ENCODE measurements at regions not wholly inside any gene's neighbourhood (a gene's known extent, or its start where the extent isn't known, plus 50 kb on each side); places are given as distances from the start of the nearest gene placed in this dataset.

- Histone ChIP-seq H3K4me1 (ENCODE audit: insufficient read depth, insufficient read length) (no peaks in the 10 kb centered on the region), H3K27me3 (ENCODE audit: insufficient read depth, insufficient read length) (no peaks in the 10 kb centered on the region), H3K4me3 (ENCODE audit: insufficient read length, low read depth) (no peak overlapping the region), H3K9ac (ENCODE audit: insufficient read length, low read depth) (no peak overlapping the region), H3K36me3 (ENCODE audit: insufficient read depth, insufficient read length, low read length) (no peaks in the 10 kb centered on the region), H3K9me3 (ENCODE audit: insufficient read depth, low read length) (no peaks in the 10 kb centered on the region)
- TF ChIP-seq SUZ12 (IDR thresholded peaks at IDR 0.05; ENCODE audit: extremely low read depth, insufficient read depth, insufficient read length) (no peak), ZNF274 (IDR thresholded peaks at IDR 0.05; ENCODE audit: low read depth, low read length) (no peak), YY1 (IDR thresholded peaks at IDR 0.05; ENCODE audit: insufficient read depth, insufficient read length) (no peak)
- DNase-seq (ENCODE audit: low read depth, low spot score) = no peak
These were observed 591.2 kb downstream of the RNF144A start for GRCh38 chr2:7508296-7508943.

GRCh38 chr2:7510353-7510752, 593.1 kb downstream of the RNF144A start:
- TF ChIP-seq YY1 (IDR thresholded peaks at IDR 0.05; ENCODE audit: insufficient read depth, insufficient read length) = no peak
- no peak for TF ChIP-seq SUZ12 (IDR thresholded peaks at IDR 0.05; ENCODE audit: extremely low read depth, insufficient read depth, insufficient read length)
- TF ChIP-seq ZNF274 (IDR thresholded peaks at IDR 0.05; ENCODE audit: low read depth, low read length) = no peak
- H3K4me1 ChIP-seq (ENCODE audit: insufficient read depth, insufficient read length) = no peaks in the 10 kb centered on the region
- no peak overlapping the region for H3K9ac ChIP-seq (ENCODE audit: insufficient read length, low read depth)
- H3K36me3 ChIP-seq (ENCODE audit: insufficient read depth, insufficient read length, low read length) = no peaks in the 10 kb centered on the region
- no peak overlapping the region for H3K4me3 ChIP-seq (ENCODE audit: insufficient read length, low read depth)
- no peaks in the 10 kb centered on the region for H3K27me3 ChIP-seq (ENCODE audit: insufficient read depth, insufficient read length)
- DNase-seq (ENCODE audit: low read depth, low spot score) = no peak
- H3K9me3 ChIP-seq (ENCODE audit: insufficient read depth, low read length) = no peaks in the 10 kb centered on the region

- no peak for TF ChIP-seq ZNF274 (IDR thresholded peaks at IDR 0.05; ENCODE audit: low read depth, low read length)
- no peak for TF ChIP-seq SUZ12 (IDR thresholded peaks at IDR 0.05; ENCODE audit: extremely low read depth, insufficient read depth, insufficient read length)
- no peak for TF ChIP-seq YY1 (IDR thresholded peaks at IDR 0.05; ENCODE audit: insufficient read depth, insufficient read length)
- no peaks in the 10 kb centered on the region for H3K4me1 ChIP-seq (ENCODE audit: insufficient read depth, insufficient read length)
- no peak overlapping the region for H3K4me3 ChIP-seq (ENCODE audit: insufficient read length, low read depth)
- H3K9ac ChIP-seq (ENCODE audit: insufficient read length, low read depth) = no peak overlapping the region
- H3K27me3 ChIP-seq (ENCODE audit: insufficient read depth, insufficient read length) = no peaks in the 10 kb centered on the region
- no peak for DNase-seq (ENCODE audit: low read depth, low spot score)
- no peaks in the 10 kb centered on the region for H3K9me3 ChIP-seq (ENCODE audit: insufficient read depth, low read length)
- no peaks in the 10 kb centered on the region for H3K36me3 ChIP-seq (ENCODE audit: insufficient read depth, insufficient read length, low read length)
These were observed 596.6 kb downstream of the RNF144A start for GRCh38 chr2:7513834-7514233.

GRCh38 chr2:7515327-7515726, 598.1 kb downstream of the RNF144A start:
- Histone ChIP-seq H3K27me3 (ENCODE audit: insufficient read depth, insufficient read length) (no peaks in the 10 kb centered on the region), H3K9me3 (ENCODE audit: insufficient read depth, low read length) (no peaks in the 10 kb centered on the region), H3K9ac (ENCODE audit: insufficient read length, low read depth) (no peak overlapping the region), H3K4me3 (ENCODE audit: insufficient read length, low read depth) (no peak overlapping the region), H3K4me1 (ENCODE audit: insufficient read depth, insufficient read length) (no peaks in the 10 kb centered on the region), H3K36me3 (ENCODE audit: insufficient read depth, insufficient read length, low read length) (no peaks in the 10 kb centered on the region)
- DNase-seq (ENCODE audit: low read depth, low spot score) = no peak
- TF ChIP-seq SUZ12 (IDR thresholded peaks at IDR 0.05; ENCODE audit: extremely low read depth, insufficient read depth, insufficient read length) (no peak), YY1 (IDR thresholded peaks at IDR 0.05; ENCODE audit: insufficient read depth, insufficient read length) (no peak), ZNF274 (IDR thresholded peaks at IDR 0.05; ENCODE audit: low read depth, low read length) (no peak)

- Histone ChIP-seq H3K4me3 (ENCODE audit: insufficient read length, low read depth) (no peak overlapping the region), H3K9ac (ENCODE audit: insufficient read length, low read depth) (no peak overlapping the region), H3K27me3 (ENCODE audit: insufficient read depth, insufficient read length) (no peaks in the 10 kb centered on the region), H3K4me1 (ENCODE audit: insufficient read depth, insufficient read length) (no peaks in the 10 kb centered on the region), H3K9me3 (ENCODE audit: insufficient read depth, low read length) (no peaks in the 10 kb centered on the region), H3K36me3 (ENCODE audit: insufficient read depth, insufficient read length, low read length) (no peaks in the 10 kb centered on the region)
- no peak for TF ChIP-seq SUZ12 (IDR thresholded peaks at IDR 0.05; ENCODE audit: extremely low read depth, insufficient read depth, insufficient read length)
- TF ChIP-seq ZNF274 (IDR thresholded peaks at IDR 0.05; ENCODE audit: low read depth, low read length) = no peak
- no peak for TF ChIP-seq YY1 (IDR thresholded peaks at IDR 0.05; ENCODE audit: insufficient read depth, insufficient read length)
- no peak for DNase-seq (ENCODE audit: low read depth, low spot score)
These were observed 599.4 kb downstream of the RNF144A start for GRCh38 chr2:7516484-7517063.

- Histone ChIP-seq H3K9ac (ENCODE audit: insufficient read length, low read depth) (no peak overlapping the region), H3K27me3 (ENCODE audit: insufficient read depth, insufficient read length) (no peaks in the 10 kb centered on the region), H3K9me3 (ENCODE audit: insufficient read depth, low read length) (no peaks in the 10 kb centered on the region), H3K4me3 (ENCODE audit: insufficient read length, low read depth) (no peak overlapping the region), H3K36me3 (ENCODE audit: insufficient read depth, insufficient read length, low read length) (no peaks in the 10 kb centered on the region), H3K4me1 (ENCODE audit: insufficient read depth, insufficient read length) (no peaks in the 10 kb centered on the region)
- TF ChIP-seq SUZ12 (IDR thresholded peaks at IDR 0.05; ENCODE audit: extremely low read depth, insufficient read depth, insufficient read length) (no peak), YY1 (IDR thresholded peaks at IDR 0.05; ENCODE audit: insufficient read depth, insufficient read length) (no peak), ZNF274 (IDR thresholded peaks at IDR 0.05; ENCODE audit: low read depth, low read length) (no peak)
- no peak for DNase-seq (ENCODE audit: low read depth, low spot score)
These were observed 599.9 kb downstream of the RNF144A start for GRCh38 chr2:7517088-7517487.

GRCh38 chr2:7517851-7518250, 600.6 kb downstream of the RNF144A start:
- Histone ChIP-seq H3K36me3 (ENCODE audit: insufficient read depth, insufficient read length, low read length) (no peaks in the 10 kb centered on the region), H3K4me1 (ENCODE audit: insufficient read depth, insufficient read length) (no peaks in the 10 kb centered on the region), H3K9ac (ENCODE audit: insufficient read length, low read depth) (no peak overlapping the region), H3K9me3 (ENCODE audit: insufficient read depth, low read length) (no peaks in the 10 kb centered on the region), H3K27me3 (ENCODE audit: insufficient read depth, insufficient read length) (no peaks in the 10 kb centered on the region), H3K4me3 (ENCODE audit: insufficient read length, low read depth) (no peak overlapping the region)
- no peak for DNase-seq (ENCODE audit: low read depth, low spot score)
- TF ChIP-seq SUZ12 (IDR thresholded peaks at IDR 0.05; ENCODE audit: extremely low read depth, insufficient read depth, insufficient read length) = no peak
- TF ChIP-seq ZNF274 (IDR thresholded peaks at IDR 0.05; ENCODE audit: low read depth, low read length) = no peak
- TF ChIP-seq YY1 (IDR thresholded peaks at IDR 0.05; ENCODE audit: insufficient read depth, insufficient read length) = no peak

All from NT2/D1 (cell line).